HG03039 (cell line): ENCODE measurements at regions not wholly inside any gene's neighbourhood (a gene's known extent, or its start where the extent isn't known, plus 50 kb on each side); places are given as distances from the start of the nearest gene placed in this dataset.

ENCODE experiments used
- ATAC-seq: cut with Tn5 transposase; IDR thresholded peaks from one replicate; pipeline ENCODE4 v1.9.1; 2021; ENCODE audit warnings: mild to moderate bottlenecking, moderate library complexity; ENCODE audit not compliant: unreplicated experiment

- no peak for ATAC-seq
These were observed 150.7 kb upstream of the SFRP2 start for GRCh38 chr4:153939570-153939969.

DNA sequence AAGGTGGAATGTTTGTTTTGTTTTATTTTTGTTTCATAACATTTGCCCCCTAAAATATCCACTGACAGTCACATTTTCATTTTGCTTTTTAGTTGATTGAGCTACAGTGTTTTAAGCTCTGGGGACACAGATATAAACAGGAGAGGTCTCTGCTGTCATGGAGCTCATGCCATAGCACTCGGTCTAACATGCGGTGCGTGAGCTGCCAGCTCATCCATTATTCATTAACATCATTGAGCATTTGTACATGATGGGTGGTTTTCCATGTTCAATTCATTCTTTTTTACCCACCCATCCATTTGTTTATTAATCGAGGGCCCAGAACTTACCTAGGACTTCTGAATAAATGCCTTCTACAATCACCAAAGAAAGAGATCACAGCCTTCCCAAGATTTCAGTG lies 150.1 kb upstream of the SFRP2 start:
- no peak for ATAC-seq

GRCh38 chr4:153937289-153937688 lies 148.4 kb upstream of the SFRP2 start:
- no peak for ATAC-seq

DNA sequence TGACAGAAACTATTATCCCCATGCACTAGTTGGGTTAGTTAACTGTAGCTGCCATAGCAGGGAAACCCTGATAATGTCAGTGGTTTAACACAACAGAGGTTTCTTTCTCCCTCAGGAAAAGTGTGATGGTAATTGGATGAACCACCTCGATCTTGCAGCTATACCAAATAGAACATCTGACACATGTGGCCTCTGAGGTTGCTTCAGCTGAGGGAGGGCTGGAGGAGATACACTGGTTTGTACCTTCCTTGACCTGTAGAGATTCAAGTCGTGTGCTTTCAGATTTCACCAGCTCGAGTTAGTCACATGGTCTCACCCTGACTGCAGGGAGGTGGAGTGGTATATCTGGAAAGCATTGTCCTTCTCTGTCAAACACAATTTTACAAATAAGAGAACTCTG lies 147.2 kb upstream of the SFRP2 start:
- no peak for ATAC-seq

- no peak for ATAC-seq
These were observed 145.8 kb upstream of the SFRP2 start for GRCh38 chr4:153934688-153935017.

GRCh38 chr4:153933915-153934687 lies 145.2 kb upstream of the SFRP2 start:
- ATAC-seq = no peak

DNA sequence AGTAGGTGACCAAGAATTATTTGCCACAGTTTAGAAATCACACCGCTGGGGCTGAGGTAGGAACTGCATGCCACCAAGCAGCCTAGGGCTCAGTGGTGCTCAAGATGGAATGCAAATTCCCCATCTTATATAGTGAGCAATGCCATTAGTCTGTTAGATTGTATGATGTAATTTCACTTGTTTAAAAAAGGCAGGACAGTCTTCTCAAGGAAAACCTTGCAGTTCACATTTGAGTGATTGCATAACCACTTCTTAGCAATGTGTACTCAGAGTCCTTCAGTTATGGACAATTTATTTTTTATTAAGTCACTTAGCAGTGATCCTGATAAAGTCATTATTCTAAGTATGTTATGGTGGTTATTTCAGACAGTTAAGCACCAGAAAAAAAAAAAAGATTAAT lies 142.9 kb upstream of the SFRP2 start:
- no peak for ATAC-seq

DNA sequence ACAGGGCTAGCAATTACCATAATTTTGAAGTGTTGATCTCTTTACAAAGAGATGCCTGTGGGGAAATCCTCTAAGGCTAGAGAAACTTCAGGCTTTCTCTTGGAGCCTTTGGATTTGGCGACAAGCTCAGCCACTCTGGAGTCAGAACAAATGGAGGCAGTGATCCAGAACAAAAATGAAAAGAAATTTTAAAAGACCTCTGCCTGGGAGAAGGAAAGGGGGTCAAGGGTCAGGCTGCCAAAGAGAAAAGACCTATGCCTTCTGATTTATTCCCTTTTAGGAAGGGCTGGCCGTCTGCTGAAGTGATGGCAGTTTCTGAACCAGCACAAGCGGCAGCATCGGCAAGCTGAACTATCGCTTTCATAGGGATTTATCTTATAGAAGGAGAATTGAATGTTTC lies 140.8 kb upstream of the SFRP2 start:
- ATAC-seq = no peak

GRCh38 chr4:153927451-153927850 lies 138.6 kb upstream of the SFRP2 start:
- no peak for ATAC-seq

GRCh38 chr4:153922148-153922547 lies 133.3 kb upstream of the SFRP2 start:
- no peak for ATAC-seq

GRCh38 chr4:153919667-153920066 lies 130.8 kb upstream of the SFRP2 start:
- no peak for ATAC-seq

DNA sequence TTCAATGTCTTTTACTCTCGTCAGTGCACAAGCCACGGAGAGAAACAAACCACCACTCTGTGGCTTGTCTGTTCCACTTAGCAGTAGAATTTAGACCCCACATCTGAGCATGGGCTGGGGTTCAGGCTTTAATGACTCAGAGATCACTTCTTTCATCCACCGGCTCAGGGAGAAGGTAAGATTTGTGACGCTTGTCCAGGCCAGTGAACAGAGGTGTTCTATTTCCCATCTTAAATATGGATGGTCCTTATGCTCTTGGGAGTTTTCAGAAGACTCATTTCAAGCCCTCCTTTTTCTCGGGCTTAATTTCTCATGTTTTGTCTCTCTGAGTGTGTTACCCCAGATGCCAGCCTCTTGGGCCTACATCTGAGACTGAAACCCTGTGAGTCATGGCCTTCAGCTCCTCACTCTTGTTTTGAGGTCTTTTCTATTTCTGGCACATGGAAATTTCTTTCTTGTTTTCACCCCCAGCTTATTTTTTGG lies 127.4 kb upstream of the SFRP2 start:
- peak; percentile 94 for ATAC-seq

- ATAC-seq = no peak
These were observed 123.4 kb upstream of the SFRP2 start for GRCh38 chr4:153912301-153912700.

- no peak for ATAC-seq
These were observed 120.8 kb upstream of the SFRP2 start for GRCh38 chr4:153909672-153910071.

GRCh38 chr4:153906231-153906630 lies 117.3 kb upstream of the SFRP2 start:
- no peak for ATAC-seq

GRCh38 chr4:153905231-153905630 lies 116.3 kb upstream of the SFRP2 start:
- ATAC-seq = no peak

- no peak for ATAC-seq
These were observed 115.1 kb upstream of the SFRP2 start for GRCh38 chr4:153904011-153904410.

DNA sequence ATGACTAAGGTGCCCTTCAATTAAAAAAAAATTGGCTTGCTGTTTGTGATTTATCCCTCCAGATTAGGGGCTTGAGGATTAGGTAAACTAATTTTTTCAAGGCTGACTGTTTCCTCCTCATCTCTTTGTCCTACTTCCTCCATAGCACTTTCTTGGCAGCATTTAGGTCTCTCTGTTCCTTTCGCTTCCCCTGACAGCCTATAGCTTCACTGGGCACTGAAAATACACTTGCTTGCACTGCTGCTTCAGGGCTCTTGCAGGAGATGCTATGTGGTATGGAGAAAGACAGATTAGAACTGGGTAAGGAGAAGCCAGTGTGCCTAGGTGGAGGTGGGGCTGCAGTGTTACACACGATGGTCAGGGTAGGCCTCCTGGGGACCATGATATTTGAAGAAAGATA lies 112.3 kb upstream of the SFRP2 start:
- no peak for ATAC-seq

DNA sequence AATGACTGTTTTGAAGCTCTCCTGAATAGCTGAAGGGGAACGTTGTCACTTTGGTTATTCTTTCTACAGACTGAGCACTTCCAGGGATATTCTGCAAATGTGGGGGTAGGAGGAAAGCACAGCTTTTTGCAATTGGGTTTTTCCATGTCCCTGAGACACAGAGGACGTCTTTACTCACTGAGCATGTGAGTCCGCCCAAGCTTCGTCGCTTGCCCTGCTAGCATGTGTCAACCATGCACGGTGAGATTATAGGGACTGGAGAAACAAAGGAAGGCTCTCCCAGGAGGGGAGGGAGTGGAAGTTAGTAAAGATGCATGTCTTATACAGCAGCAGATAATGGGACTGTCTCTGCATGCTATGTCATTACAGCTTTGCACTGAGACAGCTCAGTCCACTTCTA lies 111.5 kb upstream of the SFRP2 start:
- ATAC-seq = no peak

DNA sequence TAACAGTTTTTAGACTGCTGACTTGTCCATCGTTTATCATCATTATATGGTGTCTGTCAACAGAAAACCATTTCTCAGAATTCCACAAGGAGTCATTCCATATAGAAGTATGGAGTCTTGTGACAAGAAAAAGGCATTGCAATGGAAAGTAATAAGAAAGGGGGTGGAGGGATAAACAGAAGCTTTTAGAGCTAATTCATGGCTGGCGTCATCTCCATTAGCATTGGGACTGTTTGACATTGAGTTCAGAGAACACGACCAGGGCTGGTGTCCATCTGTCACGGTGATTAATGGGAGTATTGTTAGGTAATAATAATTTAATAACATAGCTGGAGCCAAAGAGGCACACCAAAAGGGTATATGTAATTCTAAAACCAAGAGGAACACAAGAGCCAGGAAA lies 101.9 kb upstream of the SFRP2 start:
- no peak for ATAC-seq

GRCh38 chr4:153887217-153887616 lies 98.3 kb upstream of the SFRP2 start:
- no peak for ATAC-seq

GRCh38 chr4:153884325-153884724 lies 95.4 kb upstream of the SFRP2 start:
- no peak for ATAC-seq

DNA sequence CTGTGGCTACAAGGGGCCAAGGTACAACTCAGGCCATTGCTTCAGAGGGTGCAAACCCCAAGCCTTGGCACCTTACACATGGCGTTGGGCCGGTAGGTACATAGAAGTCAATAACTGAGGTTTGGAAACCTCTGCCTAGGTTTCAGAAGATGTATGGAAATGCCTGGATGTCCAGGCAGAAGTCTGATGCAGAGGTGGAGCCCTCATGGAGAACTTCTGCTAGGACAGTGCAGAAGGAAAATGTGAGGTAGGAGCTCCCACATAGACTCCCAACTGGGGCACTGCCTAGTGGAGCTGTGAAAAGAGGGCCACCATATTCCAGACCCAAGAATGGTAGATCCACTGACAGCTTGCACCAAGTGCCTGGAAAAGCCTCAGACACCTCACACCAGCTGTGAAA lies 92.1 kb upstream of the SFRP2 start:
- no peak for ATAC-seq
